ENCODE measurements at regions not wholly inside any gene's neighbourhood (a gene's known extent, or its start where the extent isn't known, plus 50 kb on each side); places are given as distances from the start of the nearest gene placed in this dataset.

DNA sequence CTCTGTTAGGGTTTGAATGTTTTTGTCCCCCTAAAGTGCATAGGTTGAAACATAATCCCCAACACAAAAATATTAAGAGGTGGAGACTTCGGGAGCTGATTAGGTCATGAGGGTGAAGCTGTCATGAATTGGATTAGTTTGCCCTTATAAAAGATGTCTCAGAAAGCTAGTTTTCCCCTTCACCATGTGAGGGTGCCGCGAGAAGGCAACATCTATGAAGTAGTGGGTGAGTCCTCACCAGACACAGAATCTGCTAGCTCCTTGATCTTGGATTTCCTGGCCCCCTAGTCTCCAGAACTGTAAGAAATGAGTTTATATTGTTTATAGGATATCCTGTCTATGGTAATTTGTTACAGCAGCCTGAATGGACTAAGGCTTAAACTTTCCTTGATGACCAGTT lies 301.5 kb upstream of the ATP2B1 start:
- Histone ChIP-seq H3K27me3 (no peaks in the 10 kb centered on the region), H3K36me3 (no peaks in the 10 kb centered on the region), H3K27ac (no peak overlapping the region), H3K4me3 (no peak overlapping the region), H3K9me3 (no peaks in the 10 kb centered on the region), H3K4me1 (no peaks in the 10 kb centered on the region)
- DNase-seq (no peak), ATAC-seq (no peak)
- TF ChIP-seq, protein P1, sequence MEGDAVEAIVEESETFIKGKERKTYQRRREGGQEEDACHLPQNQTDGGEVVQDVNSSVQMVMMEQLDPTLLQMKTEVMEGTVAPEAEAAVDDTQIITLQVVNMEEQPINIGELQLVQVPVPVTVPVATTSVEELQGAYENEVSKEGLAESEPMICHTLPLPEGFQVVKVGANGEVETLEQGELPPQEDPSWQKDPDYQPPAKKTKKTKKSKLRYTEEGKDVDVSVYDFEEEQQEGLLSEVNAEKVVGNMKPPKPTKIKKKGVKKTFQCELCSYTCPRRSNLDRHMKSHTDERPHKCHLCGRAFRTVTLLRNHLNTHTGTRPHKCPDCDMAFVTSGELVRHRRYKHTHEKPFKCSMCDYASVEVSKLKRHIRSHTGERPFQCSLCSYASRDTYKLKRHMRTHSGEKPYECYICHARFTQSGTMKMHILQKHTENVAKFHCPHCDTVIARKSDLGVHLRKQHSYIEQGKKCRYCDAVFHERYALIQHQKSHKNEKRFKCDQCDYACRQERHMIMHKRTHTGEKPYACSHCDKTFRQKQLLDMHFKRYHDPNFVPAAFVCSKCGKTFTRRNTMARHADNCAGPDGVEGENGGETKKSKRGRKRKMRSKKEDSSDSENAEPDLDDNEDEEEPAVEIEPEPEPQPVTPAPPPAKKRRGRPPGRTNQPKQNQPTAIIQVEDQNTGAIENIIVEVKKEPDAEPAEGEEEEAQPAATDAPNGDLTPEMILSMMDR (IDR thresholded peaks at IDR 0.05), result peak in 1 of 9 donors; percentile 29
- 87 to 95% methylated on average over 3 of the region's 3 CpGs for WGBS, 2 donors
- intact Hi-C loops (cut with DNase I), result no loop called here

DNA sequence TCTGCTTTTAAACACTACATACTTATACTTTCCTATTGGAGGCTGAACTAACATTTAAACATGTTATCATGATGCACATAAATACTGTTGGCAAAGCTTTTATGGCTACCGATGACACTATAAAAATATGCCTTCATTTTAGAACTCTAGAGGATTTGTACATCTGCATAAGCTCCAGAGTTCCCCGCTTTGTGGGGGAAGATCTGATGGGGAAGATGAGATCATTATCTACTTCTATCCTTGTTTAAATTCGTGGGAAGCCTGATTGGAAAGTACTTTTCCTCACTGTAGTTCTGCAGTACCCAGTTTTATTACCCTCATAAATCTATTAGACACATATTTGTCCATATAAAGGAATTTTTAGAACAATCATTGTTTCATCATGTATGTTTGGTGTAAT lies 299.6 kb upstream of the ATP2B1 start:
- H3K36me3 ChIP-seq, result no peaks in the 10 kb centered on the region

DNA sequence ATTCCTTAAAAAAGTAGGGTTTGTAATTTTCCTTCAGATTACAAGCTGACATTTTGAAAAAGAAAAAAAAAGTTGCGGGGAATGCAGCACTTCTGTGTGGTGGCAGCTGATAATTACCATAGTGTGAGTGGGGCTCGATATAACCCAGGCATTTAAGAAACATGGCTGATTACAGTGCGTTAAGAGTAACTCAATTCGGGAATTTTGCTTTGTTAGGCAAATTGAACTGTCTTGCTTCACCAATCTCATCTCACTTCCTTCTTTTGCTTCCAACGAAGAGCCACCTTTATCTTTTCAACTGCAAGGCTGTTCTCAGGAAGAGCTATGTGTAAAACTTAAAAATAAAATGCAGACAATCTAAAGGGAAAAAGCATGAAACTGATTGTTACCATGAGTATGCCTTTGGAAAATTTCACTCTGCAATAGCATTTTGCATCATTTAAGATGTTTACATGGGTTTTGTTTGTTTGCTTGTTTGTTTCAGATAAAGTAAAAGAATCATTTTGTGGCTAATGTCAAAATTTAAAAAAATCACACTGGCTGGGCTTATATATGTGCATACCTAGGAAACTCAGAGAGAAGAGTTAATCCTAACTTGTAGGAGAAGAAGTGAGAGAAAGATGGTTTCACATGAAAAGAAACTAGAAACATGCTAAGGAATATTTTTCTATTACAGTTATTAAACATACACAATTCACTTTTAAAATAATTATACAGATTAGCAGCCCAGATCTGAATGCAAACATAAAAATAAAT lies 295.9 kb upstream of the ATP2B1 start:
- Histone ChIP-seq H3K27ac (no peak overlapping the region), H3K4me3 (no peak overlapping the region), H3K36me3 (no peaks in the 10 kb centered on the region), H3K4me1 (no peaks in the 10 kb centered on the region), H3K9me3 (no peaks in the 10 kb centered on the region), H3K27me3 (no peaks in the 10 kb centered on the region)
- WGBS, 2 donors, result 31 to 38% methylated on average over 5 of the region's 5 CpGs
- ATAC-seq (no peak), DNase-seq (no peak)
- intact Hi-C loops (cut with DNase I), result no loop called here
- TF ChIP-seq, protein P1 (IDR thresholded peaks at IDR 0.05), result no peak

More for the DNA sequence above, 299.6 kb upstream of the ATP2B1 start:
- no peak for ATAC-seq
- Histone ChIP-seq H3K4me1 (no peaks in the 10 kb centered on the region), H3K4me3 (no peak overlapping the region), H3K9me3 (no peaks in the 10 kb centered on the region), H3K27ac (no peak overlapping the region), H3K27me3 (no peaks in the 10 kb centered on the region)
- intact Hi-C loops (cut with DNase I), result no loop called here
- 68 to 77% methylated on average over 3 of the region's 3 CpGs for WGBS, 2 donors
- TF ChIP-seq, protein P1 (IDR thresholded peaks at IDR 0.05), result no peak
- no peak for DNase-seq

DNA sequence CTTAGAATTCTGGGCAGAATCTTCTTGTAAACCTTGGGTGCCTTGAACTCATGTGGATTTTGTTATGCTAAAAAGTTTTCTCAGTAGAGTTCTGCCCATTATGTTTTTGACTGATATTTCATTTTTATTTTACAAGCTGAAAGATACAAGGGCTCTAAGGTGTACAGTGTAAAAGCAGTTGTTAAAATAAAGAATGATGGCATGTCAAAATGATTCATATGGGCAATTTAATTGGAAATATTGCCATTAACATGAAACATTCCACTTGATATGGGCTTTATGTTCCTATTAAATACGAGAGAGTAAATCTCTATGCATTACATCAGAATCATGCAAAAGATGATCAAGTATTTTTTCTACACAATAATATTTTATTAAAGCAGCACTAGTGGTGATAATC lies 295.1 kb upstream of the ATP2B1 start:
- TF ChIP-seq, protein P1 (IDR thresholded peaks at IDR 0.05), result no peak
- intact Hi-C loops (cut with DNase I), result no loop called here
- no peaks in the 10 kb centered on the region for H3K36me3 ChIP-seq
- 90 to 92% methylated on average over 1 of the region's 1 CpG for WGBS, 2 donors
- no peak overlapping the region for H3K27ac ChIP-seq
- no peak for ATAC-seq
- DNase-seq, result no peak
- no peaks in the 10 kb centered on the region for H3K9me3 ChIP-seq
- H3K4me1 ChIP-seq, result no peaks in the 10 kb centered on the region
- H3K4me3 ChIP-seq, result no peak overlapping the region
- no peaks in the 10 kb centered on the region for H3K27me3 ChIP-seq

All from heart right ventricle (tissue), 16 donors.